GM13977 (cell line): ENCODE measurements at regions not wholly inside any gene's neighbourhood (a gene's known extent, or its start where the extent isn't known, plus 50 kb on each side); places are given as distances from the start of the nearest gene placed in this dataset.

Experiments
- DNase-seq: peaks from one replicate; pipeline ENCODE4 v3.0.0; 2012; ENCODE audit warnings: low spot score
- in situ Hi-C: fragments of 300-500 bp; cut with MboI; formaldehyde crosslinking; loops from one replicate; pipeline ENCODE4 v1.12.0; 2022; ENCODE audit warnings: low sequenced_read_pairs, low pct_unique_long_range_greater_than_20kb, mixed read lengths, inconsistent platforms; ENCODE audit not compliant: unreplicated experiment
- TF ChIP-seq, protein P1 (sequence below): IDR thresholded peaks from 2 replicates; pipeline ENCODE4 v1.5.1; 2012; ENCODE audit warnings: mild to moderate bottlenecking, control low read depth; ENCODE audit not compliant: insufficient read depth; ENCODE audit errors: extremely low read depth, missing control alignments

DNA sequence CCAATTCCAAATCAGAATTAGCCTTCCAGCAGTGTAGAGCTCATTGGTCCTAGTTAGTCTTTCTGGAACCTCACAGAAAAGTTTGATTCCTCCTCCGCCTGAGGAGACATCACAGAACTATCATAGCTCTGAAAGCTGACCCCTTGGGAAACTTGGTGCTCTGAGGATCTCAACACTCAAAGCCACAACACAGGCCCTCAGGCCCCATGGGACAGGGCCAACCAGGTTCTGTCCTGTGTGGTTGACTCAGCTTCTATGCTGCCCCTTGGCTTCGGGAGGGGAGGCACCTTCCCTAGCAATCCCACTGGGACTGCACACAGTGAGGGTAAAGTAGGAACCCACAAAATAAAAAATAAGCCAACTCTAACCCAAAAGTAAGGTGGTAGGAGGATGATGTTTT lies 237.5 kb upstream of the ECI2 start:
- in situ Hi-C loops = no loop called here
- DNase-seq = no peak
- TF ChIP-seq, protein P1, sequence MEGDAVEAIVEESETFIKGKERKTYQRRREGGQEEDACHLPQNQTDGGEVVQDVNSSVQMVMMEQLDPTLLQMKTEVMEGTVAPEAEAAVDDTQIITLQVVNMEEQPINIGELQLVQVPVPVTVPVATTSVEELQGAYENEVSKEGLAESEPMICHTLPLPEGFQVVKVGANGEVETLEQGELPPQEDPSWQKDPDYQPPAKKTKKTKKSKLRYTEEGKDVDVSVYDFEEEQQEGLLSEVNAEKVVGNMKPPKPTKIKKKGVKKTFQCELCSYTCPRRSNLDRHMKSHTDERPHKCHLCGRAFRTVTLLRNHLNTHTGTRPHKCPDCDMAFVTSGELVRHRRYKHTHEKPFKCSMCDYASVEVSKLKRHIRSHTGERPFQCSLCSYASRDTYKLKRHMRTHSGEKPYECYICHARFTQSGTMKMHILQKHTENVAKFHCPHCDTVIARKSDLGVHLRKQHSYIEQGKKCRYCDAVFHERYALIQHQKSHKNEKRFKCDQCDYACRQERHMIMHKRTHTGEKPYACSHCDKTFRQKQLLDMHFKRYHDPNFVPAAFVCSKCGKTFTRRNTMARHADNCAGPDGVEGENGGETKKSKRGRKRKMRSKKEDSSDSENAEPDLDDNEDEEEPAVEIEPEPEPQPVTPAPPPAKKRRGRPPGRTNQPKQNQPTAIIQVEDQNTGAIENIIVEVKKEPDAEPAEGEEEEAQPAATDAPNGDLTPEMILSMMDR = no peak

DNA sequence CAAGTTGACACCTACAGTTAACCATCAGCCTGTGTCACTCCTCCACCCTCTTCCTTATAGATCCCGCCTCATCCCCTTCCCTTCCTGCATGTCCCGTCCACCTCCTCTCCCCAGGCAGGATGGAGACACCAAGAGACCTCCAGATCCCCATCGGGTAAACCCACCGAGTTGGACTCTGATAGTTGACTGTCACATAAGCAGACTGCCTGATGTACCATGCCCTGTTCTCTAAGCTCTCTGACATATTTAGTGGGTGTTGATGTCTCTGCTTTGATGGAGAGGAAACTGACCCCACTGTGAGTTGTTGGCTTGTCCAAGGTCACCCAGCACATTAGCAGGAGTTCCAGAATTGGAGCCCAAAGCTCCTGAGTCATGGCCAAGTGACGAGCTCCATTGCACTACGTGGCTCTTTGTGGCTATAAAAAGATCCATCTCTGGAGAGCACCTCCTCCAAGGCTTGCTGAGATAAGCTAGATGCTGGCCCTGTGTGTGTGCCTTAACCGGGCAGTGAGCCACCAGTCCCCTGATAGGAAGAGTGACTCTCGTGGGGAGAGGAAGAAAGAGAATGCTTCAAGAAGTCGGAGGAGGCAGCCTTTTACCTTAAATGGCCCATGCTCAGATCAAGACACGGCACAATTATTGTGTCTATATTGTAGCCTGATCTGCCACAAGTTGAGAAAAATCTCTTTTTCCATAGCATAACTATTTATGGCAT lies 236.0 kb upstream of the ECI2 start:
- TF ChIP-seq, protein P1 = no peak
- DNase-seq = no peak
- in situ Hi-C loops = no loop called here

GRCh38 chr6:4370066-4370465 lies 234.7 kb upstream of the ECI2 start:
- TF ChIP-seq, protein P1 = no peak
- in situ Hi-C loops = no loop called here
- DNase-seq = no peak

- in situ Hi-C loops = no loop called here
- no peak for DNase-seq
- TF ChIP-seq, protein P1 = no peak
Observed at GRCh38 chr6:4369616-4370015, 234.2 kb upstream of the ECI2 start.

GRCh38 chr6:4368649-4369048 lies 233.3 kb upstream of the ECI2 start:
- TF ChIP-seq, protein P1 = no peak
- in situ Hi-C loops = no loop called here
- DNase-seq = no peak

GRCh38 chr6:4367643-4368042 lies 232.3 kb upstream of the ECI2 start:
- in situ Hi-C loops = no loop called here
- TF ChIP-seq, protein P1 = no peak
- DNase-seq = no peak
